ENCODE measurements at regions not wholly inside any gene's neighbourhood (a gene's known extent, or its start where the extent isn't known, plus 50 kb on each side); places are given as distances from the start of the nearest gene placed in this dataset.

GRCh38 chr7:124680304-124680703 lies 85.3 kb downstream of the GPR37 start (continued):
- TF ChIP-seq, protein P1, sequence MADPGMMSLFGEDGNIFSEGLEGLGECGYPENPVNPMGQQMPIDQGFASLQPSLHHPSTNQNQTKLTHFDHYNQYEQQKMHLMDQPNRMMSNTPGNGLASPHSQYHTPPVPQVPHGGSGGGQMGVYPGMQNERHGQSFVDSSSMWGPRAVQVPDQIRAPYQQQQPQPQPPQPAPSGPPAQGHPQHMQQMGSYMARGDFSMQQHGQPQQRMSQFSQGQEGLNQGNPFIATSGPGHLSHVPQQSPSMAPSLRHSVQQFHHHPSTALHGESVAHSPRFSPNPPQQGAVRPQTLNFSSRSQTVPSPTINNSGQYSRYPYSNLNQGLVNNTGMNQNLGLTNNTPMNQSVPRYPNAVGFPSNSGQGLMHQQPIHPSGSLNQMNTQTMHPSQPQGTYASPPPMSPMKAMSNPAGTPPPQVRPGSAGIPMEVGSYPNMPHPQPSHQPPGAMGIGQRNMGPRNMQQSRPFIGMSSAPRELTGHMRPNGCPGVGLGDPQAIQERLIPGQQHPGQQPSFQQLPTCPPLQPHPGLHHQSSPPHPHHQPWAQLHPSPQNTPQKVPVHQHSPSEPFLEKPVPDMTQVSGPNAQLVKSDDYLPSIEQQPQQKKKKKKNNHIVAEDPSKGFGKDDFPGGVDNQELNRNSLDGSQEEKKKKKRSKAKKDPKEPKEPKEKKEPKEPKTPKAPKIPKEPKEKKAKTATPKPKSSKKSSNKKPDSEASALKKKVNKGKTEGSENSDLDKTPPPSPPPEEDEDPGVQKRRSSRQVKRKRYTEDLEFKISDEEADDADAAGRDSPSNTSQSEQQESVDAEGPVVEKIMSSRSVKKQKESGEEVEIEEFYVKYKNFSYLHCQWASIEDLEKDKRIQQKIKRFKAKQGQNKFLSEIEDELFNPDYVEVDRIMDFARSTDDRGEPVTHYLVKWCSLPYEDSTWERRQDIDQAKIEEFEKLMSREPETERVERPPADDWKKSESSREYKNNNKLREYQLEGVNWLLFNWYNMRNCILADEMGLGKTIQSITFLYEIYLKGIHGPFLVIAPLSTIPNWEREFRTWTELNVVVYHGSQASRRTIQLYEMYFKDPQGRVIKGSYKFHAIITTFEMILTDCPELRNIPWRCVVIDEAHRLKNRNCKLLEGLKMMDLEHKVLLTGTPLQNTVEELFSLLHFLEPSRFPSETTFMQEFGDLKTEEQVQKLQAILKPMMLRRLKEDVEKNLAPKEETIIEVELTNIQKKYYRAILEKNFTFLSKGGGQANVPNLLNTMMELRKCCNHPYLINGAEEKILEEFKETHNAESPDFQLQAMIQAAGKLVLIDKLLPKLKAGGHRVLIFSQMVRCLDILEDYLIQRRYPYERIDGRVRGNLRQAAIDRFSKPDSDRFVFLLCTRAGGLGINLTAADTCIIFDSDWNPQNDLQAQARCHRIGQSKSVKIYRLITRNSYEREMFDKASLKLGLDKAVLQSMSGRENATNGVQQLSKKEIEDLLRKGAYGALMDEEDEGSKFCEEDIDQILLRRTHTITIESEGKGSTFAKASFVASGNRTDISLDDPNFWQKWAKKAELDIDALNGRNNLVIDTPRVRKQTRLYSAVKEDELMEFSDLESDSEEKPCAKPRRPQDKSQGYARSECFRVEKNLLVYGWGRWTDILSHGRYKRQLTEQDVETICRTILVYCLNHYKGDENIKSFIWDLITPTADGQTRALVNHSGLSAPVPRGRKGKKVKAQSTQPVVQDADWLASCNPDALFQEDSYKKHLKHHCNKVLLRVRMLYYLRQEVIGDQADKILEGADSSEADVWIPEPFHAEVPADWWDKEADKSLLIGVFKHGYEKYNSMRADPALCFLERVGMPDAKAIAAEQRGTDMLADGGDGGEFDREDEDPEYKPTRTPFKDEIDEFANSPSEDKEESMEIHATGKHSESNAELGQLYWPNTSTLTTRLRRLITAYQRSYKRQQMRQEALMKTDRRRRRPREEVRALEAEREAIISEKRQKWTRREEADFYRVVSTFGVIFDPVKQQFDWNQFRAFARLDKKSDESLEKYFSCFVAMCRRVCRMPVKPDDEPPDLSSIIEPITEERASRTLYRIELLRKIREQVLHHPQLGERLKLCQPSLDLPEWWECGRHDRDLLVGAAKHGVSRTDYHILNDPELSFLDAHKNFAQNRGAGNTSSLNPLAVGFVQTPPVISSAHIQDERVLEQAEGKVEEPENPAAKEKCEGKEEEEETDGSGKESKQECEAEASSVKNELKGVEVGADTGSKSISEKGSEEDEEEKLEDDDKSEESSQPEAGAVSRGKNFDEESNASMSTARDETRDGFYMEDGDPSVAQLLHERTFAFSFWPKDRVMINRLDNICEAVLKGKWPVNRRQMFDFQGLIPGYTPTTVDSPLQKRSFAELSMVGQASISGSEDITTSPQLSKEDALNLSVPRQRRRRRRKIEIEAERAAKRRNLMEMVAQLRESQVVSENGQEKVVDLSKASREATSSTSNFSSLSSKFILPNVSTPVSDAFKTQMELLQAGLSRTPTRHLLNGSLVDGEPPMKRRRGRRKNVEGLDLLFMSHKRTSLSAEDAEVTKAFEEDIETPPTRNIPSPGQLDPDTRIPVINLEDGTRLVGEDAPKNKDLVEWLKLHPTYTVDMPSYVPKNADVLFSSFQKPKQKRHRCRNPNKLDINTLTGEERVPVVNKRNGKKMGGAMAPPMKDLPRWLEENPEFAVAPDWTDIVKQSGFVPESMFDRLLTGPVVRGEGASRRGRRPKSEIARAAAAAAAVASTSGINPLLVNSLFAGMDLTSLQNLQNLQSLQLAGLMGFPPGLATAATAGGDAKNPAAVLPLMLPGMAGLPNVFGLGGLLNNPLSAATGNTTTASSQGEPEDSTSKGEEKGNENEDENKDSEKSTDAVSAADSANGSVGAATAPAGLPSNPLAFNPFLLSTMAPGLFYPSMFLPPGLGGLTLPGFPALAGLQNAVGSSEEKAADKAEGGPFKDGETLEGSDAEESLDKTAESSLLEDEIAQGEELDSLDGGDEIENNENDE (IDR thresholded peaks at IDR 0.05; ENCODE audit: insufficient replicate concordance, low read length): no peak
- no peak for TF ChIP-seq RBBP5 (IDR thresholded peaks at IDR 0.05; ENCODE audit: borderline replicate concordance, low read depth, low read length)
- no peak for TF ChIP-seq POLR2AphosphoS5 (IDR thresholded peaks at IDR 0.05; ENCODE audit: low read depth, low read length)
- TF ChIP-seq SIX5 (IDR thresholded peaks at IDR 0.05; ENCODE audit: low read depth, low read length): no peak
- no peak for TF ChIP-seq TAF1 (IDR thresholded peaks at IDR 0.05; ENCODE audit: low read depth, low read length)
- TF ChIP-seq CEBPB (IDR thresholded peaks at IDR 0.05; ENCODE audit: low read depth, low read length): no peak
